ENCODE measurements at regions not wholly inside any gene's neighbourhood (a gene's known extent, or its start where the extent isn't known, plus 50 kb on each side); places are given as distances from the start of the nearest gene placed in this dataset.
A peak's percentile ranks its signal among the peaks of the same experiment; 100 is the strongest.

DNA sequence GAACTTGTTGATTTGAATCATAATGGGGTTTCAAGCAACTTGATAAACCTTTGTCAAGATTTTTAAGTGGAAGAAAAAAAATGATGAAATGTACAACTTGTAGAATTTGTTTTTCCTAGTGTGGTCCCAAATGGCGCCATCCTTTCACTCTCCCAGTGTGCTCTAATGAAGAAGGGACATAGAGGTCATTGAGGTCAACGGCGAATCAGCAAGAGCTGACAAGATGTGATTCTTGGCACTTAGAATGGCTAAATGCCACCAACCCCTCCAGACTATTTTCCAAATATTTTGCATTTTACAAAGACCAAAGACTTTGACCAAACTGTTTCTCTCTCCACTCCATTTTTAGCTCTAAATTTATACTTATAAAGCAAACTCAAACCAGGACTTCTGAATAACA, 320.2 kb upstream of the MME start:
- no peak for TF ChIP-seq CTCF (IDR thresholded peaks at IDR 0.05)
- peaks cover 2% of the 10 kb centered on the region for H3K27me3 Mint-ChIP-seq (ENCODE audit: low read depth)
- DNase-seq (ENCODE audit: low spot score): no peak
- H3K4me1 Mint-ChIP-seq (ENCODE audit: low read depth): peaks cover 5% of the 10 kb centered on the region
- no peaks in the 10 kb centered on the region for H3K9me3 Mint-ChIP-seq (ENCODE audit: low read depth)
- no peak overlapping the region for H3K27ac Mint-ChIP-seq (ENCODE audit: unreplicated experiment)
- no peak overlapping the region for H3K4me3 Mint-ChIP-seq (ENCODE audit: unreplicated experiment)
- no peaks in the 10 kb centered on the region for H3K36me3 Mint-ChIP-seq (ENCODE audit: low read depth)

DNA sequence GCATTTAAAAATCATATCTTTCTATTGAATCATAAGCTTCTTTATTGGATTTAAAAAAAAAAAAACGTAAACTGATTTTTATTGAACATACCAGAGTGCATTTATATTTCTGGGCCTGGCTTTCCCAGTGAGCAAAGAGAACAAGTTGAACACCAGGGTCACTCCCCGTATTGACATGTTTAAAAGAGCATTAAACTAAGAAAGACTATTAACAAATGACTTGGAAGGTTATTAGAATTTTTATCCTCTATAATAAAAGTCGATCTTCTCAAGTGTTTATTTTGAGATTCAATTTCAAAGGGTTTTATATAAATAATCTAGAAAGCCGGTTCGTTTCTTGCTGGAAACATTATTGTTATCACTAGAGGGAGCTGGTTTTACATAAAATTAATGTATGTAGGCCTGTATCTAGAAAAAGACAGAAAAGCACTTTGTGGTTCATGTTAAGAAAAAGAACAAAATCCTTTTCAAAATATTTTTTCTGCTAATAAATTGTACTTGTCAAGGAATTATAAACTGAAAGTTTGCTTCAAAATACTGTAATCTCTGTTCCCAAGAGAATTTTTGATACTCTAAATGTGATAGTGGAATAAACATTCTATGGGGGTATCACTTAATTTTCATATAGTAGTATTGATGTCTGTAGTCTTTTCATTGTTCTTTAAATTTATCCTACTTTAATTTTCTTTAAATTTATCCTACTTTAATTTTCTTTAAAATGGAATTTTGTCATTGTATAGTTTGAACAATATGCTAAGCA, 321.8 kb upstream of the MME start:
- peak; percentile 88 for TF ChIP-seq CTCF (IDR thresholded peaks at IDR 0.05)
- no peaks in the 10 kb centered on the region for H3K9me3 Mint-ChIP-seq (ENCODE audit: low read depth)
- no peak for DNase-seq (ENCODE audit: low spot score)
- H3K4me1 Mint-ChIP-seq (ENCODE audit: low read depth): peaks cover 5% of the 10 kb centered on the region
- no peaks in the 10 kb centered on the region for H3K36me3 Mint-ChIP-seq (ENCODE audit: low read depth)
- no peak overlapping the region for H3K4me3 Mint-ChIP-seq (ENCODE audit: unreplicated experiment)
- H3K27ac Mint-ChIP-seq (ENCODE audit: unreplicated experiment): no peak overlapping the region
- H3K27me3 Mint-ChIP-seq (ENCODE audit: low read depth): peaks cover 6% of the 10 kb centered on the region

- H3K9me3 Mint-ChIP-seq (ENCODE audit: low read depth): no peaks in the 10 kb centered on the region
- no peak for TF ChIP-seq CTCF (IDR thresholded peaks at IDR 0.05)
- H3K36me3 Mint-ChIP-seq (ENCODE audit: low read depth): no peaks in the 10 kb centered on the region
- no peak overlapping the region for H3K27ac Mint-ChIP-seq (ENCODE audit: unreplicated experiment)
- no peak overlapping the region for H3K4me3 Mint-ChIP-seq (ENCODE audit: unreplicated experiment)
- DNase-seq (ENCODE audit: low spot score): no peak
- no peaks in the 10 kb centered on the region for H3K4me1 Mint-ChIP-seq (ENCODE audit: low read depth)
- H3K27me3 Mint-ChIP-seq (ENCODE audit: low read depth): peaks cover 12% of the 10 kb centered on the region
Measured at GRCh38 chr3:154753101-154753500, 323.1 kb upstream of the GPR149 start.

DNA sequence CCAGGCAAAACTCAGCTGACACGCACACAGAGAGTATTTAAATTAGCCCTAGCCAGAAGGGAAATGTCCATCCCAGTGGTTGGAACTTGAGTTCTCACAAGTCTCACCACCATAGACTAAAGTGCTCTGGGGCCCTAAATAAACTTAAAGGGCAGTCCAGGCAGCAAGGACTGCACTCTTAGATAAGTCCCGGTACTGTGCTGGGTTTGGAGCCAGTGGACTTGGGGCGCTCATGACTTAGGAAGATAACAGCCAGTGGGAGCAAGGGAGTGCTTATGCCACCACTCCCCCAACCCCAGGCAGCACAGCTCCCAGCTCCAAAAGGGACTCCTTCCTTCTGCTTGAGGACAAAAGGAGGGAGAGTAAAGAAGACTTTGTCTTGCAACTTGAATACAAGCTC, 319.5 kb upstream of the GPR149 start:
- Mint-ChIP-seq H3K9me3 (ENCODE audit: low read depth) (no peaks in the 10 kb centered on the region), H3K4me3 (ENCODE audit: unreplicated experiment) (no peak overlapping the region), H3K27me3 (ENCODE audit: low read depth) (peaks cover 13% of the 10 kb centered on the region), H3K36me3 (ENCODE audit: low read depth) (no peaks in the 10 kb centered on the region), H3K4me1 (ENCODE audit: low read depth) (no peaks in the 10 kb centered on the region), H3K27ac (ENCODE audit: unreplicated experiment) (no peak overlapping the region)
- no peak for DNase-seq (ENCODE audit: low spot score)
- no peak for TF ChIP-seq CTCF (IDR thresholded peaks at IDR 0.05)

DNA sequence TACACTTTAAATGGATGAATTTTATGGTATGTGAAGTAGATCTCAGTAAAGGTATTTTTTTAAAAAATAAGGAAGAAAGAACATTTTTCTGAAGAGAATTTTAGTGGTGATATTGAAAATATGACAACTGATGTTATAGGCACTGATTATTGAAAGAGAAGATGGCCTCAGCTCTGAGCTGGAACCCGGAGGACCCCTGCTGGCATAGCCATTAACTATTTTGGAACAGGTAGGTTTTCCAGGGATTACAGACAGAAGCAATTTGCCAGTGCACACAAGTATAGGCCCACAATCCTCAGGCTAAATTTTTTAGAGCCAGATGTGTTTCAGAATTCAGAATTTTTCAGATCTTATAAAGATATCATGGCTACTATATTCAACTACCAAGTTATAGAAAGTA, 315.9 kb upstream of the GPR149 start:
- Mint-ChIP-seq H3K27me3 (ENCODE audit: low read depth) (peaks cover 3% of the 10 kb centered on the region), H3K4me3 (ENCODE audit: unreplicated experiment) (no peak overlapping the region), H3K27ac (ENCODE audit: unreplicated experiment) (no peak overlapping the region), H3K4me1 (ENCODE audit: low read depth) (no peaks in the 10 kb centered on the region), H3K9me3 (ENCODE audit: low read depth) (peaks cover 20% of the 10 kb centered on the region), H3K36me3 (ENCODE audit: low read depth) (peaks cover 2% of the 10 kb centered on the region)
- no peak for TF ChIP-seq CTCF (IDR thresholded peaks at IDR 0.05)
- DNase-seq (ENCODE audit: low spot score): no peak
